Right ventricle myocardium superior (tissue), 1 donor: ENCODE measurements at regions not wholly inside any gene's neighbourhood (a gene's known extent, or its start where the extent isn't known, plus 50 kb on each side); places are given as distances from the start of the nearest gene placed in this dataset.

Experiments
- ATAC-seq: fragments of 200-7000 bp; cut with Tn5 transposase; one replicate; pipeline ENCODE4 v1.9.1; 2020; ENCODE audit warnings: mild to moderate bottlenecking; ENCODE audit not compliant: poor library complexity
- DNase-seq: peaks from one replicate; pipeline ENCODE4 v3.0.0-alpha.2; 2020
- intact Hi-C: fragments of 100-400 bp; cut with DNase I; formaldehyde crosslinking; loops from one replicate; pipeline ENCODE4 v1.11.2; 2022
- donor health status: DM: no; HTN: yes; CAD: no; lungs with severe emphysema.

DNA sequence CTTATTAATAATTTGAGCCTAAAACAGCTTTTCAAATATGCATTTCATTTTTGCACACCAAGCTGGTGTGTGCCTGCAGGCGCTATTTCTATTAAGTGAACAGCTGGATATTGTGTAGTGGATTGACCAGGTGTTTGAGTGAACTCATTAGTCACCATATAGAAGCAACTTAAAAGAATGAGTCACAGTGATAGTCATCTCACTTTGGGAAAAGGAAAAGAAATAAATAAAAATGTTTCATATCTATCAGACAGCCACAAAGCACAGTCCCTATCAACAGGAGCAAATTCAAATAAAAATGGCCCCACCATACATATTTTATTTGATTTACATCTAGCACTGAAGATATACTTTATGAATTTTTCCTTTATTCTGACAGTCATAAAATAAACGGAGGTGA lies 456.5 kb upstream of the CDH9 start:
- ATAC-seq = no peak
- intact Hi-C loops = no loop called here
- DNase-seq = no peak

DNA sequence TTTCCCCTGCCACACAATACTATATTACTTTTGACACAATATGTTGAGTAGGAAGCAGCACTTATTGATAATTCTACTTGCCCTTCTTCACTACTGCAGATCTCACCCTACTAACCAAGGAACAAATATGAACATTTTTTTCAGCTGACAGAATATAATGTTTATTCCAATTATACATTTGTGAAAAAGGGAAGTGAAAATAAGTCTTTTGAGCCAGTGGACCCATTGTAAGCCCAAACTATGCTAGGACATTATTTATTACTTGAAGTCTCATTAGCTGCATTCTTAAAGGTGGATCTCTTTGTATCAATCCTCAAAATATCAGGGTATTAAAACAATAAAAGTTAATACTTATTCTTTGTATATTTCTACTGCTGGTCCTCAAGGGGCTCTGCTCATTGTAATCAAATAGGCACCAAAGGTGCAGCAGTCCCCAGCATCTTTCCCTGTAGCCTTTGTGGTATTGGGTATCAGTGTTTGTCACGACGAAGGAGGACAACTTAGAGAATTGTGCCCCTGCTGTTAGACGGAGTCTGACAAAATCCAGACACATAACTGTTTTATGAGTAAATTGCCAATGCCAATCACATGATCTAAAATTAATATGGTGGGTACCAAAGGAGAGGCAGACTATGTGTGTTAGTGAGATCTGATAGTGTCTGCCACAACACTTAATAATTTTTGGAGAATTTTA lies 453.5 kb upstream of the CDH9 start:
- no peak for ATAC-seq
- intact Hi-C loops = no loop called here
- no peak for DNase-seq

- DNase-seq (no peak), ATAC-seq (no peak)
- intact Hi-C loops = no loop called here
These were observed 452.7 kb upstream of the CDH9 start for GRCh38 chr5:27491047-27491446.

GRCh38 chr5:27489701-27490100 lies 451.3 kb upstream of the CDH9 start:
- intact Hi-C loops = no loop called here
- ATAC-seq (no peak), DNase-seq (no peak)

DNA sequence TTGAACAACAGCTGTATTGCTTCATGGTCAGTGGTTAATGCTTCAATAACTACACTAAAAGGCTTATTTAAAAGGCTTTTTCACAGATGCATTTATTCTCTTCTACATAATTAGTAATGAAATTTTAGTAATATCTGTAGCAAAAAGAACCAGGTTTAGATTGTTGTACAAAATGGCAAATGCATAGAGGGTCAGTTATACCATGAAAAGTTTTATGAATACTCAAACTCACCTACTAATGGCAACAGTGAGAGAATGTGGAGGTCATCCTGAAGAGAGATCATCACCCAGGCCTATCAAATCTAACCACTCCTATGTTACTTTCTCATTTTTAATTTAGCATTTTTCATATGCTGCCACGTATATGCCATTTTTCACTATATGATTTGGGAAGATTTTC lies 444.3 kb upstream of the CDH9 start:
- no peak for DNase-seq
- intact Hi-C loops = no loop called here
- no peak for ATAC-seq

GRCh38 chr5:27479859-27480258 lies 441.5 kb upstream of the CDH9 start:
- DNase-seq (no peak), ATAC-seq (no peak)
- intact Hi-C loops = no loop called here

DNA sequence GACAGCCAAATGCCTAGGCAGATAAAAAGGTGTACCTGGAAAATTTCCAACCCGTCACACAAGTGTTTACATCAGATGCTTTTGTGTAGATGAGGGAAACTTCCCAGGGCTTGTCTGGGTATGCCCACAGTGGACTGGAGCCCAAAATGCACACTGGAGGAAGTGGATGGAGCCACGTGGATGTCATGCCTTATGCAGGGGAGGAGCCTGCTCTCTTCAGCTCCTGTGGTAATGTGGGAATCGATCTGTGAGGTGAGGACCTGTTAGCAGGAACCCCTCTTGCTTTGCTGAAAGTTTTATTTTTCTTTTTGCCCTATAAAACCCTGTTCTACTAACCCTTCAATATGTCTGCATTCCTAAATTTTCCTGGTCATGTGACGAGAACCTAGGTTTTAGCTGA lies 439.2 kb upstream of the CDH9 start:
- intact Hi-C loops = no loop called here
- DNase-seq (no peak), ATAC-seq (no peak)

GRCh38 chr5:27476356-27476988 lies 438.1 kb upstream of the CDH9 start:
- intact Hi-C loops = no loop called here
- DNase-seq (no peak), ATAC-seq (no peak)

DNA sequence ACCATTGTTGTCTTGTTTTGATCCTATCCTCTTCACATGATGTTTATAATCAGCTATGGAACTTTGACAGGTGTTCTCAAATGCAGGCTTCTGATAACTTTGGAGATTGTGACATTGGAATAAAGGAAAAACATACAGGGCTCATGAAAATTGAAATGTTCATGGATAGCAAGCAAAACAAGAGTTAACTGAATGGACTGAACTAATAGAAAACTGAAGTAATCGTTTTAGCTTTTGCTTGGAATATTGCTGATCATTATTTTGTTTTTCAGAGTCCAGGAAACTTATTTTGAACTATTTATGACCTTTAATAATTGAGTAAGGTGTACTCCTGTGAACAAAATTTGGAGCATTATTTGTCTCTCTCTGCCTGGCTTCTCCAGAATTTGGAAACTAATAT lies 436.7 kb upstream of the CDH9 start:
- ATAC-seq (no peak), DNase-seq (no peak)
- intact Hi-C loops = no loop called here

- intact Hi-C loops = no loop called here
- DNase-seq (no peak), ATAC-seq (no peak)
These were observed 436.0 kb upstream of the CDH9 start for GRCh38 chr5:27474395-27474794.

- ATAC-seq (no peak), DNase-seq (no peak)
- intact Hi-C loops = no loop called here
These were observed 435.6 kb upstream of the CDH9 start for GRCh38 chr5:27474047-27474309.

DNA sequence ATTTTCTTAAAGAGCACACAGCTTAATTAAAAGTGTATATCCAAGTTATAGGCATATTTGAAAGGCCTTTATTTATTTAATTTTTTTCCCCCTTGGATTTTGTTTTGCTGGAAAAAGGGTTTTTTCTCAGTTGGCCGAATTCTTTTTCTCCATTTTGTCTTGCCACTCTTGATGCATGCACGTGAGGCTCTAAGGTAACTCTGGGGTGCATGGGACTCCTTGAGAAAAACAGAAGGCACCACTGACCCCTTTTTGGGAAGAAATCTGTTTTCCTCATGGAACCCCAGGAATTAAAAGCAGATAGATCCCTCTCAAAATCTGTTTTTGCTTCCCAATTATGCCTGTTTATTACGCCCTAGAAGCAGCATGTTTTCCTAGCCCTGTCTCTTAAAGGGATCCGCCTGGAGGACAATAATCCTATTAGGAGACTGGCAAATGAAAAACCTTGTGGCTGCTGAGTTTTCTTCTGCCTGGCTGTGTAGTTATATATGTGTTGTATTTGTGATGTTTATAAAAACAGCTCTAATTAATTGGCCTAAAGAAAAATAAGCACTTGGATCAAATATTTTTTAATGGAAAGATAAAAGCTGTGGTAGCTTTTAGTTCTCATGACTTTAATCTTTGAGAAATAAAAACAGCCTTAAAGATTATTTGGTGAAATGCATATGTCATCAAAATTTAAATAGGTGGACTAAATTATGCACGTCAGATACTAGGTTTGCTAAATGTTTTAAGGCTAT lies 435.1 kb upstream of the CDH9 start:
- DNase-seq = no peak
- intact Hi-C loops = no loop called here
- ATAC-seq = no peak

- ATAC-seq (no peak), DNase-seq (no peak)
- intact Hi-C loops = no loop called here
These were observed 434.5 kb upstream of the CDH9 start for GRCh38 chr5:27472871-27473270.

GRCh38 chr5:27472000-27472763 lies 433.8 kb upstream of the CDH9 start:
- ATAC-seq = no peak
- DNase-seq = no peak
- intact Hi-C loops = no loop called here

GRCh38 chr5:27466959-27467358 lies 428.6 kb upstream of the CDH9 start:
- ATAC-seq = no peak
- intact Hi-C loops = no loop called here
- DNase-seq = no peak

GRCh38 chr5:27465140-27465539 lies 426.8 kb upstream of the CDH9 start:
- intact Hi-C loops = no loop called here
- DNase-seq (no peak), ATAC-seq (no peak)

DNA sequence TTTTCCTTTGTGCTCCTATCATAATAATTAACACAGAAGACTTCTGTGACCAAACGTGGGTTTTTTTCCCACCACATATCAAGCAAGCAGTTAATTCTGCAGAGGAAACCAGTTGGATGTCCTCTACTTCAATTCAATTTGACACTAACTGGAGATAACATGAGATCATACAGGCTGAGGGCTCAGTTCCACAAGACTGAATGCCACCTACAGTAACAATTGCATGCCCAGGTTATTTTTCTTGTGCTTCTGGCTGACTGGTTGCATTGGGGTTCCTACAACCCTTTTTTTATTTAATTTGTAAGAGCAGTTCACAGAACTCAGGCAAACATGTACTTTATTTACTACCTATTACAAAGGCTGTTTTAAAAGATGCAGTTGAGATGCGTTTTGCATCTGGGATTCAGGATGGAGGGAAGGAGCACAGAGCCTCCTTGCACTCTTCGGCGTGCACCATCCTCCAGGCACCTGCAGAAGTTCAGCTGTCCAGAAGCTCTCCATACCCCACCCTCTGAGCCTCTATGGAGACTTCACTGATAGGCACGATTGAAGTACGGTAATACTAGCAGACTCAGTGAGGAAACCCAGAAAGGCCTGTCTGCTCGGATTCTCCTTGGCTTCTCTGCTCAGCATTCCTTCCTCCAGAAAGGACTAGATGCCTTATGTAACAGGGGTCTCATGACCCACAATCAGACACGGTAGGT lies 425.2 kb upstream of the CDH9 start:
- intact Hi-C loops = no loop called here
- ATAC-seq (no peak), DNase-seq (no peak)

- ATAC-seq (no peak), DNase-seq (no peak)
- intact Hi-C loops = no loop called here
These were observed 424.6 kb upstream of the CDH9 start for GRCh38 chr5:27462936-27463335.

GRCh38 chr5:27458287-27458686 lies 419.9 kb upstream of the CDH9 start:
- intact Hi-C loops = no loop called here
- no peak for DNase-seq
- ATAC-seq = no peak
